GM21737 (cell line): ENCODE measurements at regions not wholly inside any gene's neighbourhood (a gene's known extent, or its start where the extent isn't known, plus 50 kb on each side); places are given as distances from the start of the nearest gene placed in this dataset.

Experiments
- ATAC-seq: cut with Tn5 transposase; IDR thresholded peaks from one replicate; pipeline ENCODE4 v1.9.1; 2021; ENCODE audit warnings: mild to moderate bottlenecking, moderate library complexity; ENCODE audit not compliant: unreplicated experiment

- ATAC-seq, result no peak
Observed at GRCh38 chr2:42863320-42863719, 70.9 kb upstream of the HAAO start.

GRCh38 chr2:42862669-42863185, 70.3 kb upstream of the HAAO start:
- ATAC-seq, result no peak

- ATAC-seq, result no peak
Observed at GRCh38 chr2:42861321-42861720, 68.9 kb upstream of the HAAO start.

GRCh38 chr2:42860319-42861094, 68.1 kb upstream of the HAAO start:
- no peak for ATAC-seq

- no peak for ATAC-seq
Observed at GRCh38 chr2:42859791-42860190, 67.4 kb upstream of the HAAO start.

GRCh38 chr2:42859006-42859552, 66.7 kb upstream of the HAAO start:
- ATAC-seq, result no peak

- ATAC-seq, result no peak
Observed at GRCh38 chr2:42858140-42859005, 66.0 kb upstream of the HAAO start.

GRCh38 chr2:42856891-42857632, 64.7 kb upstream of the HAAO start:
- no peak for ATAC-seq

GRCh38 chr2:42856106-42856860, 63.9 kb upstream of the HAAO start:
- no peak for ATAC-seq

- ATAC-seq, result no peak
Observed at GRCh38 chr2:42855221-42855970, 63.0 kb upstream of the HAAO start.

- ATAC-seq, result no peak
Observed at GRCh38 chr2:42854207-42854818, 61.9 kb upstream of the HAAO start.

- no peak for ATAC-seq
Observed at GRCh38 chr2:42853549-42854206, 61.3 kb upstream of the HAAO start.

GRCh38 chr2:42852798-42853197, 60.4 kb upstream of the HAAO start:
- no peak for ATAC-seq

GRCh38 chr2:42851740-42852250, 59.4 kb upstream of the HAAO start:
- ATAC-seq, result no peak

- no peak for ATAC-seq
Observed at GRCh38 chr2:42851186-42851585, 58.8 kb upstream of the HAAO start.

GRCh38 chr2:42850016-42850805, 57.8 kb upstream of the HAAO start:
- ATAC-seq, result no peak

GRCh38 chr2:42849311-42849710, 56.9 kb upstream of the HAAO start:
- ATAC-seq, result no peak
